HL-60 (cell line): ENCODE measurements at regions not wholly inside any gene's neighbourhood (a gene's known extent, or its start where the extent isn't known, plus 50 kb on each side); places are given as distances from the start of the nearest gene placed in this dataset.

Experiments used
- DNase-seq, 2 experiments: peaks; one replicate each; pipeline ENCODE4 v3.0.0-alpha.2; 2010 to 2020; ENCODE audit warnings: low read depth in 1 of 2, low spot score in 1 of 2
- H3K27ac ChIP-seq: fragments of 250-450 bp; sonication (Bioruptor Pico); replicated peaks from 2 replicates; pipeline ENCODE4 v1.5.1; 2020; ENCODE audit warnings: mild to moderate bottlenecking, moderate library complexity
- H3K27me3 ChIP-seq: fragments of 250-450 bp; sonication (Bioruptor Pico); 2 replicates; pipeline ENCODE4 v1.5.1; 2021; ENCODE audit warnings: mild to moderate bottlenecking, moderate library complexity; ENCODE audit not compliant: insufficient read depth, poor library complexity, severe bottlenecking
- H3K4me3 ChIP-seq: replicated peaks from 2 replicates; pipeline ENCODE4 v1.5.1; 2011; ENCODE audit warnings: mild to moderate bottlenecking, control low read depth, low read length; ENCODE audit not compliant: insufficient read depth
- GABPA ChIP-seq: IDR thresholded peaks from 2 replicates; pipeline ENCODE4 v1.6.1; 2012; ENCODE audit warnings: low read depth
- POLR2AphosphoS5 ChIP-seq: IDR thresholded peaks from 2 replicates; pipeline ENCODE4 v1.6.1; 2012; ENCODE audit warnings: low read depth
- REST ChIP-seq: IDR thresholded peaks from 2 replicates; pipeline ENCODE4 v1.6.1; 2012; ENCODE audit warnings: low read depth; ENCODE audit not compliant: insufficient replicate concordance
- SPI1 ChIP-seq: IDR thresholded peaks from 2 replicates; pipeline ENCODE4 v1.6.1; 2012; ENCODE audit warnings: low read depth, mild to moderate bottlenecking, borderline replicate concordance
- TF ChIP-seq, protein P1 (sequence below): IDR thresholded peaks from one replicate; pipeline ENCODE4 v1.5.1; 2011; ENCODE audit warnings: low read length, control low read depth, inconsistent platforms; ENCODE audit not compliant: insufficient read depth

DNA sequence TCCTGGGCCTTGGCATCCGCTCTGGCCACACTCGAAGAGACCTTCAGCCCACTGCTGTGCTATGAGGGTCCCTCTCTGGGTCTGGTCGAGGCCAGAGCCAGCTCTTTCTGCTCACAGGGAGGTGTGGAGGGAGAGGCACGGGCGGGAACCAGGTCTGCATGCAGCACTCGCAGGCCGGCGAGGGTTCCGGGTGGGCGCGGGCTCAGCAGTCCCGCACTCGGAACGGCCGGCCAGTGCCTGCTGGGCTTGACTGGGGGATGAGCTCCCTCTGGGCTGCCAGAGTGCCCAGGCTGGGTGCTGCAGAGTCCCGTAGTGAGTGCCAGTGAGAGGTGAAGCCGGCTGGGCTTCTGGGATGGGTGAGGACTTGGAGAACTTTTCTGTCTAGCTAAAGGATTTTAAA, 882.7 kb downstream of the XPNPEP1 start:
- peaks cover 3% of the 10 kb centered on the region for H3K27me3 ChIP-seq
- H3K4me3 ChIP-seq = no peak overlapping the region
- H3K27ac ChIP-seq = no peak overlapping the region
- no peak for DNase-seq
- no peak for TF ChIP-seq GABPA
- TF ChIP-seq REST = no peak
- TF ChIP-seq POLR2AphosphoS5 = no peak
- TF ChIP-seq SPI1 = no peak
- TF ChIP-seq, protein P1, sequence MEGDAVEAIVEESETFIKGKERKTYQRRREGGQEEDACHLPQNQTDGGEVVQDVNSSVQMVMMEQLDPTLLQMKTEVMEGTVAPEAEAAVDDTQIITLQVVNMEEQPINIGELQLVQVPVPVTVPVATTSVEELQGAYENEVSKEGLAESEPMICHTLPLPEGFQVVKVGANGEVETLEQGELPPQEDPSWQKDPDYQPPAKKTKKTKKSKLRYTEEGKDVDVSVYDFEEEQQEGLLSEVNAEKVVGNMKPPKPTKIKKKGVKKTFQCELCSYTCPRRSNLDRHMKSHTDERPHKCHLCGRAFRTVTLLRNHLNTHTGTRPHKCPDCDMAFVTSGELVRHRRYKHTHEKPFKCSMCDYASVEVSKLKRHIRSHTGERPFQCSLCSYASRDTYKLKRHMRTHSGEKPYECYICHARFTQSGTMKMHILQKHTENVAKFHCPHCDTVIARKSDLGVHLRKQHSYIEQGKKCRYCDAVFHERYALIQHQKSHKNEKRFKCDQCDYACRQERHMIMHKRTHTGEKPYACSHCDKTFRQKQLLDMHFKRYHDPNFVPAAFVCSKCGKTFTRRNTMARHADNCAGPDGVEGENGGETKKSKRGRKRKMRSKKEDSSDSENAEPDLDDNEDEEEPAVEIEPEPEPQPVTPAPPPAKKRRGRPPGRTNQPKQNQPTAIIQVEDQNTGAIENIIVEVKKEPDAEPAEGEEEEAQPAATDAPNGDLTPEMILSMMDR = no peak

DNA sequence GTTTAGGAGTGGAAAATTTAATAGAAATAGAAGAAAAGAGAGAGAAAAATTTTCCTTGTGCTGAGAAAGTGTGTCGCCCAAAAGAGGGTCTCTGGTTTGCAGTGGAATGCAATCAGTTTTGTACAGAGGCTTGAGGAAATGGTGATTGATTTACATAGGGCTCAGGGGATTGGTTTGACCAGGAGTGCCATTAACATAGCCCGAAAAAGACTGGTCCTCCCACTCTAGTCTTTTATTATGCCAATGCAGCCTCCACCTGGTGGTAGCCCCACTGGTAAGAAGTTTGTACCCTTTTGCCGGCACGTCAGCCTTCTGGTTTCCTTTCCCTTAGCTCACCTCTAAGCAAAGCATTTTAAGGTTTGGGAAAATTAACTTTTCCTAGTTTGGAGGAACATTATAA, 885.3 kb downstream of the XPNPEP1 start:
- H3K27me3 ChIP-seq = peaks cover 3% of the 10 kb centered on the region
- H3K27ac ChIP-seq = no peak overlapping the region
- H3K4me3 ChIP-seq = no peak overlapping the region
- TF ChIP-seq GABPA (no peak), REST (no peak), POLR2AphosphoS5 (no peak), SPI1 (no peak)
- TF ChIP-seq, protein P1 = no peak
- no peak for DNase-seq

GRCh38 chr10:109030581-109031210, 892.6 kb downstream of the XPNPEP1 start:
- Histone ChIP-seq H3K4me3 (no peak overlapping the region), H3K27ac (no peak overlapping the region), H3K27me3 (no peaks in the 10 kb centered on the region)
- TF ChIP-seq GABPA (no peak), POLR2AphosphoS5 (no peak)
- TF ChIP-seq, protein P1 = no peak
- no peak for DNase-seq

DNA sequence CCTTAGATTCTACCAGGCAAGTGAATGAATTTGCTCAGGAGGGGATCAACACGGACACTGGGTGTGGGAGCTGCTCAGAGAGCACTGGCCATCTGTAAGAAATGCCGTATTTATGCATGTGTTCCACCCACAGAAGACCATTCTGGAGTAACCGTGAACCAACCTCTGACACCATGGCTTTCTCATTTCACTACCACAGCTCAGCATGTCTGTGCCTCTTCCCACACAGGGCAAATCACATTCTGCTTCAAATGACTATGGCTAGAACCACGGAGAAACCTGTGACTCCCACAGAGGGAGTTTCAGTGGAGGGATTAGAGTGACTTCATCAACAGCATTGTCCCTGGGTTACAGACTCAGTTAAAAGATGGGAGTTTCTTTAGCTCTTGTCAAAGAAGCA, 893.4 kb downstream of the XPNPEP1 start:
- H3K27ac ChIP-seq = no peak overlapping the region
- H3K27me3 ChIP-seq = no peaks in the 10 kb centered on the region
- no peak for DNase-seq
- TF ChIP-seq SPI1 (no peak), REST (no peak), POLR2AphosphoS5 (no peak), GABPA (no peak)
- TF ChIP-seq, protein P1 = no peak
- no peak overlapping the region for H3K4me3 ChIP-seq
